HG02763 (cell line): ENCODE measurements at regions not wholly inside any gene's neighbourhood (a gene's known extent, or its start where the extent isn't known, plus 50 kb on each side); places are given as distances from the start of the nearest gene placed in this dataset.

Experiments
- ATAC-seq: cut with Tn5 transposase; IDR thresholded peaks from one replicate; pipeline ENCODE4 v1.9.1; 2021; ENCODE audit warnings: mild to moderate bottlenecking, moderate library complexity; ENCODE audit not compliant: unreplicated experiment

DNA sequence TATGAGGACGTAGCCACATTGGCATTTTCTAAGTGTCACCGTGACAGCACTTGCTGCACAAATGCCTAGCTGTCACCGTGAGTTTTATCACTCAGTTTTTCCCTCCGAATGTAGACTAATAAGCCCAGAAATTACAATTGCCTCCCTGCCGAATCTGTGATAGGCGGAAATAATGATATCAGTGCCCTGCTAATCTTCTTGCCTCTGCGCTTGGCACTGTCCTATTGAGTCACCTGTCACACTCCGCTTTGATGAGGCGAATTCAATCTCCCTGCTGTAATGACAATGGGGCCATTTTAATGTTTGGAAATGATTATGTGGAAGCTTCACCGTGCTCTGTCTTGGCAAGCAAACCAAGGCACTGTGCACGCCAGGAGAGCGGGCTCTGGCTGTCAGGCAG, 112.8 kb downstream of the LINC00237 start:
- no peak for ATAC-seq

DNA sequence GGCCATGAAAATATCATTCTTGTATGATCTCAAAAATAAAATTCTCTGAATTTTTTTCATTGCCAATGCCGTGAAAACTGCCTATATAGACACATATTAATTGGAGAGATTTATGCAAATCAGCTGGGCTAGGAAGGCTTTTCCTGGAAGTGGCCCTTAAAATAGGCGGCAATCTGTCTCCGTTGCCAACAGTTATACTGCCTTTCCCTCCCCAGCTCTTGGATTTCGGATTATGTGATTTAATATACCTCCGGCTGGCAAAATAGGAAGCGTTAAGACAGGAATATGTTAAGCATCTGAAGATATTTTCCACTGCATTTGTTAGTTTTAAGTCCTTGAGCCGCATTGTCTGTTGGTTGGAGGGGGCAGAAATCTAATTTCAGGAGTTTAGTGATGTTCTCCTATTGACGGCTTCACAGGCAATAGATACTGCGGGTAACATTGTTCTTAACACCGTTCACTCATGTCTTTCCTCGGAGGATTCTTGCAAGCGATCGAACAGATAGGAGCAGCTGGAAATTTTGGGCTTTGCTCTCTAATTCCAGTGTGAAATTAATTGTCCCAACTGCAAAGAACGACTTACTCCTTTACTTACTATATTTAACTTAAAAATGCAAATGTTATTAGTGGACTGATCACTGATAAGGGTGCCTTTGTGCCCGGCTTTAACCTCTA, 113.3 kb downstream of the LINC00237 start:
- ATAC-seq, result no peak

GRCh38 chr20:20992277-20992676, 113.9 kb downstream of the LINC00237 start:
- ATAC-seq, result no peak

DNA sequence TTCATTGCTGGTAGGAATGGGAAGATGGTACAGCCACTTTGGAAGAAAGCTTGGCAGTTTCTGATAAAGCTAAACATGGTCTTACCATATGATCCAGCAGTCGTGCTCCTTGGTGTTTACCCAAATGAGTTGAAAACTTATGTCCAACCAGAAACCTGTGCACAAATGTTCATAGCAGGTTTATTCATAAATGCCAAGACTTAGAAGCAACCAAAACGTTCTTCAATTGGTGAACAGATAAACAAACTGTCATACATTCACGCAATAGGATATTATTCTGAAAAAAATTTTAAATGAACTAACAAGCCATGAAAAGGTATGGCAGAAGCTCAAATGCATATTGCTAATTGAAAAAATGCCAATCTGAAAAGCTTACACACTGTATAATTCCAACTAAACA, 117.1 kb downstream of the LINC00237 start:
- no peak for ATAC-seq

GRCh38 chr20:20979934-20980333, 126.2 kb downstream of the LINC00237 start:
- ATAC-seq, result no peak

GRCh38 chr20:20977786-20978185, 128.4 kb downstream of the LINC00237 start:
- ATAC-seq, result no peak

DNA sequence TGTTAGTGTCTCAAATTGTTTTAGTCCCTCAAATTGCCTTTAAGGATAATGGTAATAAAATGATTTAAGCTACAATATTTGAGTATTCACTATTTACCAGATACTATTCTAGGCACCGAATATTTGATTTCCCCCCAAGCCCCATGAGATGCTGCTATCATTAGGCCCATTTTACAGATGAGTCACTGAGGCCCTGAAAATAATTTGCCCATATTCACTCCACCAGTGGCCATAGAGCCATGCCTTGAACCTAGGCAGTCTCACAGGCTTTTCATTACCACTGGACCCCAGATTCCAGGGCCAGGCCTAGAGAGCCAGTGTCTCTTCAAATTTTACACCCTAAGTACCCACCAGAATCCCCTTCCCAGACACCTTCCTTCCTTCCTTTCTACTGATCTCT, 133.7 kb downstream of the LINC00237 start:
- ATAC-seq, result no peak

DNA sequence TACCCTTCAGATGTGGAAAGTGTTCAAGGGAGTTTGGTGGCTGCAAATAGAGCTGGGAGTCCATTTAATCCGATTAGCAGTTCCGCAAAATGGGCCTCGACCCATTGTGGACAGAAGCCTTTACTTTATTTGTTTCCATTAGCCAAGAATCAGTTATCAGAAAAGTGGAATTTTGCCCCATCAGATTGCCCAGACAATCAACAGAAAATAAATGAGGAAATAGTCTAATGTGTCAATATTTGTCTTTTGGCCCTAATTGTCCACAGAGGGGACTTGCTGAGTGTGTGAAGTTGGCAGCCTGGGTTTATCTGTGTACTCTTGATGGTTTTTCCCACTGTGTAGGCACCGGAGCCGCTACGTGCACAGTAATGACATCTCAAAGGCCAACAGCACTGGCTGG, 134.3 kb downstream of the LINC00237 start:
- ATAC-seq, result no peak

- no peak for ATAC-seq
These were observed 135.3 kb downstream of the LINC00237 start for GRCh38 chr20:20970841-20971240.

DNA sequence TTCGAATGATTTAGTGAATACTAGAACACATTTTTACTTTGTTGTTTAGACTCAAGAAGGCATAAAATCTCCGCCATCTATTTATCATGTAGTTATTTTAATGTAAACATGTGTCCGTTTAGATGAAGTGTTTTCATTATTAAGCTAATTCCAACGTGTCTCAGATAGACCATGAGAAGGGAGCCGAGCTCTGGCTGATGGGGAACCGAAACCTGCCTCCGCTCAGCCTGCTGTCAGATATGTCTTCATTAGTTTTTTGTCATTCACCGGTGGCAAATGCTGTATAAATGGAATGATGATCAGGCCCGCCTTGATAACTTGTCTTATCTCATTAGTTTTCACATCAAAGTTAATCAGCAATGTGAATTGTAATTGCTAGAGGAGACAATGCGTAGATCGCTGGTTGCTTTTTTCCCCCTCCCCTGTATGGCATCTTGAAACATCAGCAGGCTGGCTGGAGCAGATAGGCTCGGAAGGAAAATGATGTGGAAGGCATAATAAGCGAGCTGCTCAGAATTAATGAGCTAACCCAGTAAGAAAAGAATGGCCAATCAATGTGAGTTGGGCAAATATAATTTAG, 136.4 kb downstream of the LINC00237 start:
- no peak for ATAC-seq

GRCh38 chr20:20967564-20968184, 138.5 kb downstream of the LINC00237 start:
- no peak for ATAC-seq

- ATAC-seq, result no peak
These were observed 140.0 kb downstream of the LINC00237 start for GRCh38 chr20:20966171-20966570.

- ATAC-seq, result no peak
These were observed 147.0 kb downstream of the LINC00237 start for GRCh38 chr20:20959031-20959755.

DNA sequence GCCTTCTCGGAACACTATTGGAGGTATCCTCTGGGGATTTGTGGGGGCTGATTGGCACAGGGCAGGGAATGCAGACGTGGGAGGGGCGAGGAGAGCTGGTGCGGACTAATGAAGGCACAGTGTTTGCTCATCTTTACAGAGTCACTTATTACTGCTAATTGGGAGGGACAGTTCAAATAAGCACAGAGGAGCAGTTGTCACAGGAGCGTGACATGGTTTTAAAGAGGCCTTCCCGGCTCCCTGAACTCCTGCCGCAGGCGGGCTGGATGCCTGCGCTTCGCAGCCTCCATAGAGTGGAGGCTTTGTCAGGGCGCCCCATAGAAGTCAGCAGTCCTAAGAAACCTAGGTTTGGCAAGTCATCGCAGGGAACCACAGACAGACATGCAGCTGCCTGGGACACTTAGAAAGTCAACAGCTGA, 149.6 kb downstream of the LINC00237 start:
- ATAC-seq, result no peak

- no peak for ATAC-seq
These were observed 150.3 kb downstream of the LINC00237 start for GRCh38 chr20:20955892-20956291.

- no peak for ATAC-seq
These were observed 152.2 kb downstream of the LINC00237 start for GRCh38 chr20:20953738-20954618.

GRCh38 chr20:20950620-20951019, 155.5 kb downstream of the LINC00237 start:
- no peak for ATAC-seq

DNA sequence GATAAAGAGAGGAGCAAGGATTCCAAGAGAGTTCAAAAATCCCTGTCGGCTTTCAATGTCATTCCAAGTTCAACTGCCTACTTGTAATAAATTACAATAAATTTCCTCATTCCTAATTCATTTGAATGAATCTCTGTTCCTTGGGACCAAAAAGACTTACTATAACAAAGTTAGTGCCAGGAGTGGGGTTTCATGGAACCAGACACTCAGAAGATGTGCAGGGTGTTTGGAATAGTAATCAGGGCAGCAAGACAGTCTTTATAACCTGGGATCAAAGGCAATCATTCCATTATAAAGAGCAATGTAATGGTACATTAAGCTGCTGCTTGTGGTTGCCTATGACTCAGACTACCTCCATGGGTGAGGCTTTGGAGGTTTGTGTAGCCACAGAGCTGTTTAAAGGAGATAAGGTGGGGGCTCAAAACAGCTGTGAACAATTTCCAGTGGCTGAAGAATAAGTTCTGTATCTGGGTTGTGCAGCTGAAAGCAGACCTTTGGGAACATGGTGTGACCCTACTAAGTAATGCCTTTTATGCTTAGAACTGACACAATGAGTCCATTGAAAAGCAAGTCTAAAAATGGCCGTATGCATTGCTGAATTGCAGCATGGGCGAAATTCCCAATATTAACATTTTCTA, 159.9 kb downstream of the LINC00237 start:
- ATAC-seq, result no peak

- no peak for ATAC-seq
These were observed 164.7 kb downstream of the LINC00237 start for GRCh38 chr20:20941468-20941889.

DNA sequence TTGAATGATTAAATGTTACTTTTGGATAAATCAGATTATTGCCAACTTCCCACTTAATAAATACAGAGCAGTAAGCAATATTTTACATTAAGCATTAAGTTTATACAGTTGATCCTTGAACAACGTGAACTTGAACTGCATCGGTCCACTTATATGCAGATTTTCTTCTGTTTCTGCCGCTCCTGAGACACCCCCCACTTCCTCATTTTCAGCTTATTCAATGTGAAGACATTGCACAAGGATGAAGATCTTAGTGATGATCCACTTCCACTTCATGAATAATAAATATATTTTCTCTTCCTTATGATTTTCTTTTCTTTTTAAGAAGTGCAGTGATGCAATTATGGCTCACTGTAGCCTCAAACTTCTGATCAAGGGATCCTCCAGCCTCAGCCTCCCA, 167.2 kb downstream of the LINC00237 start:
- ATAC-seq, result no peak
